Activated CD4-positive, alpha-beta T cell treated with anti-CD3 and anti-CD28 coated beads, Interleukin-2, amount 10 ng/mL, durations not matched to agents 7 days and 5 days (primary cell): ENCODE measurements at regions not wholly inside any gene's neighbourhood (a gene's known extent, or its start where the extent isn't known, plus 50 kb on each side); places are given as distances from the start of the nearest gene placed in this dataset.

Source experiments
- CTCF ChIA-PET: fragments of 350-600 bp; sonication (Branson Sonifier 250); formaldehyde crosslinking; loops from one replicate; lab custom pipeline; 2021; ENCODE audit warnings: antibody characterized with exemption; lab: Charles Lee
- POLR2A ChIA-PET: fragments of 350-600 bp; sonication (Branson Sonifier 250); formaldehyde crosslinking; loops from one replicate; lab custom pipeline; 2021; ENCODE audit warnings: antibody characterized with exemption; lab: Charles Lee
- DNase-seq: peaks from one replicate; pipeline ENCODE4 v3.0.0-alpha.2; 2020
- H3K27ac Mint-ChIP-seq: one replicate; pipeline ENCODE4 v1.8.0; 2021; ENCODE audit warnings: mild to moderate bottlenecking, moderate library complexity, mixed read lengths
- H3K27me3 Mint-ChIP-seq: one replicate; pipeline ENCODE4 v1.8.0; 2021; ENCODE audit warnings: mixed read lengths
- H3K36me3 Mint-ChIP-seq: one replicate; pipeline ENCODE4 v1.8.0; 2021; ENCODE audit warnings: low read depth, mixed read lengths
- H3K4me1 Mint-ChIP-seq: one replicate; pipeline ENCODE4 v1.8.0; 2021; ENCODE audit warnings: mixed read lengths
- H3K4me3 Mint-ChIP-seq: one replicate; pipeline ENCODE4 v1.8.0; 2021; ENCODE audit warnings: mild to moderate bottlenecking, moderate library complexity, mixed read lengths
- H3K9me3 Mint-ChIP-seq: one replicate; pipeline ENCODE4 v1.8.0; 2021; ENCODE audit warnings: mixed read lengths

DNA sequence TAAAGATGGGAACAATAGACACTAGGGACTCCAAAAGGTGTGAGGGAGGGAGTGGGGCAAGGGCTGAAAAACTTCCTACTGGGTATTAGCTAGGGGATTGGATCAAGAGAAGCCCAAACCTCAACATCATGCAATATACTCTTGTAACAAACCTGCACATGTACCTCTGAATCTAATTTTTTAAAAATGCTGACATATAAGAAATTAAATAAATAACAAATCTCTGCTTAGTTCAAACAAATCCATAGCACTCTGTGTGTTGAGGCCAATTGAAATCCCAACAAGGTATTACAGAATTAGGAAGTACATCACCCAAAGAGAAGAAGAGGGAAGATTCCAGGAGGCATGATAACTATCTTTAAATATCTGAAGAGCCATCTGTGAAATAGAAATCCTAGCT lies 55.4 kb upstream of the CDH20 start:
- H3K9me3 Mint-ChIP-seq: no peaks in the 10 kb centered on the region
- no peak for DNase-seq
- no peaks in the 10 kb centered on the region for H3K36me3 Mint-ChIP-seq
- no peak overlapping the region for H3K27ac Mint-ChIP-seq
- H3K4me3 Mint-ChIP-seq: no peak overlapping the region
- ChIA-PET POLR2A (no interaction called here), CTCF (no interaction called here)
- H3K4me1 Mint-ChIP-seq: no peaks in the 10 kb centered on the region
- H3K27me3 Mint-ChIP-seq: no peaks in the 10 kb centered on the region

GRCh38 chr18:61281431-61281830 lies 51.8 kb upstream of the CDH20 start:
- CTCF ChIA-PET: no interaction called here
- no peak overlapping the region for H3K27ac Mint-ChIP-seq
- H3K4me1 Mint-ChIP-seq: no peaks in the 10 kb centered on the region
- H3K27me3 Mint-ChIP-seq: no peaks in the 10 kb centered on the region
- H3K9me3 Mint-ChIP-seq: no peaks in the 10 kb centered on the region
- DNase-seq: no peak
- H3K36me3 Mint-ChIP-seq: no peaks in the 10 kb centered on the region
- POLR2A ChIA-PET: no interaction called here
- no peak overlapping the region for H3K4me3 Mint-ChIP-seq

GRCh38 chr18:61282926-61283325 lies 50.3 kb upstream of the CDH20 start:
- Mint-ChIP-seq H3K4me1 (no peaks in the 10 kb centered on the region), H3K27me3 (no peaks in the 10 kb centered on the region), H3K9me3 (no peaks in the 10 kb centered on the region), H3K4me3 (no peak overlapping the region), H3K27ac (no peak overlapping the region), H3K36me3 (no peaks in the 10 kb centered on the region)
- ChIA-PET CTCF (no interaction called here), POLR2A (no interaction called here)
- no peak for DNase-seq
